ENCODE measurements at regions not wholly inside any gene's neighbourhood (a gene's known extent, or its start where the extent isn't known, plus 50 kb on each side); places are given as distances from the start of the nearest gene placed in this dataset.

GRCh38 chr11:131109790-131110189 is 193.5 kb upstream of the SNX19 start:
- no peak for TF ChIP-seq CTCF (IDR thresholded peaks at IDR 0.05; ENCODE audit: unreplicated experiment in 3 of 3)
- Mint-ChIP-seq H3K4me3 (no peak overlapping the region), H3K27me3 (ENCODE audit: low read depth) (peaks cover 10% of the 10 kb centered on the region), H3K36me3 (ENCODE audit: low read depth) (no peaks in the 10 kb centered on the region), H3K9me3 (no peaks in the 10 kb centered on the region), H3K4me1 (peaks cover 6% of the 10 kb centered on the region), H3K27ac (no peak overlapping the region)

GRCh38 chr11:131111775-131112174 is 195.5 kb upstream of the SNX19 start:
- Mint-ChIP-seq H3K9me3 (no peaks in the 10 kb centered on the region), H3K4me3 (no peak overlapping the region), H3K36me3 (ENCODE audit: low read depth) (no peaks in the 10 kb centered on the region), H3K27me3 (ENCODE audit: low read depth) (peaks cover 11% of the 10 kb centered on the region), H3K27ac (no peak overlapping the region), H3K4me1 (peaks cover 6% of the 10 kb centered on the region)
- TF ChIP-seq CTCF (IDR thresholded peaks at IDR 0.05; ENCODE audit: unreplicated experiment in 3 of 3), result no peak

- no peak overlapping the region for H3K27ac Mint-ChIP-seq
- no peaks in the 10 kb centered on the region for H3K36me3 Mint-ChIP-seq (ENCODE audit: low read depth)
- peaks cover 2% of the 10 kb centered on the region for H3K9me3 Mint-ChIP-seq
- no peak overlapping the region for H3K4me3 Mint-ChIP-seq
- TF ChIP-seq CTCF (IDR thresholded peaks at IDR 0.05; ENCODE audit: unreplicated experiment in 3 of 3), result no peak
- no peaks in the 10 kb centered on the region for H3K4me1 Mint-ChIP-seq
- H3K27me3 Mint-ChIP-seq (ENCODE audit: low read depth), result peaks cover 5% of the 10 kb centered on the region
These were observed 202.0 kb upstream of the SNX19 start for GRCh38 chr11:131118247-131118646.

- no peaks in the 10 kb centered on the region for H3K36me3 Mint-ChIP-seq (ENCODE audit: low read depth)
- no peak overlapping the region for H3K4me3 Mint-ChIP-seq
- H3K4me1 Mint-ChIP-seq, result no peaks in the 10 kb centered on the region
- H3K27ac Mint-ChIP-seq, result no peak overlapping the region
- H3K27me3 Mint-ChIP-seq (ENCODE audit: low read depth), result no peaks in the 10 kb centered on the region
- no peak for TF ChIP-seq CTCF (IDR thresholded peaks at IDR 0.05; ENCODE audit: unreplicated experiment in 3 of 3)
- H3K9me3 Mint-ChIP-seq, result peaks cover 16% of the 10 kb centered on the region
These were observed 205.4 kb upstream of the SNX19 start for GRCh38 chr11:131121426-131122333.

GRCh38 chr11:131122448-131122847 is 206.2 kb upstream of the SNX19 start:
- H3K9me3 Mint-ChIP-seq, result peaks cover 23% of the 10 kb centered on the region
- H3K27ac Mint-ChIP-seq, result no peak overlapping the region
- no peaks in the 10 kb centered on the region for H3K4me1 Mint-ChIP-seq
- no peak overlapping the region for H3K4me3 Mint-ChIP-seq
- H3K27me3 Mint-ChIP-seq (ENCODE audit: low read depth), result no peaks in the 10 kb centered on the region
- H3K36me3 Mint-ChIP-seq (ENCODE audit: low read depth), result no peaks in the 10 kb centered on the region
- TF ChIP-seq CTCF (IDR thresholded peaks at IDR 0.05; ENCODE audit: unreplicated experiment in 3 of 3), result no peak

GRCh38 chr11:131129474-131129873 is 213.2 kb upstream of the SNX19 start:
- no peak for TF ChIP-seq CTCF (IDR thresholded peaks at IDR 0.05; ENCODE audit: unreplicated experiment in 3 of 3)
- H3K27ac Mint-ChIP-seq, result no peak overlapping the region
- H3K4me1 Mint-ChIP-seq, result no peaks in the 10 kb centered on the region
- H3K9me3 Mint-ChIP-seq, result peaks cover 27% of the 10 kb centered on the region
- H3K27me3 Mint-ChIP-seq (ENCODE audit: low read depth), result peaks cover 4% of the 10 kb centered on the region
- no peaks in the 10 kb centered on the region for H3K36me3 Mint-ChIP-seq (ENCODE audit: low read depth)
- H3K4me3 Mint-ChIP-seq, result no peak overlapping the region
